ENCODE measurements at regions not wholly inside any gene's neighbourhood (a gene's known extent, or its start where the extent isn't known, plus 50 kb on each side); places are given as distances from the start of the nearest gene placed in this dataset.

- TF ChIP-seq YBX1 (IDR thresholded peaks at IDR 0.05) (no peak), RBM22 (IDR thresholded peaks at IDR 0.05; ENCODE audit: low read depth, low read length, poor library complexity, severe bottlenecking) (no peak), FOXA3 (CRISPR knock-in tag; conservative IDR thresholded peaks at IDR 0.05 in 1 of 2, IDR thresholded peaks at IDR 0.05 in 1 of 2) (no peak), ZNF431 (CRISPR knock-in tag; IDR thresholded peaks at IDR 0.05) (no peak), TCF7 (IDR thresholded peaks at IDR 0.05; ENCODE audit: borderline replicate concordance) (no peak), NCOA1 (IDR thresholded peaks at IDR 0.05; ENCODE audit: low read depth) (no peak), SPI1 (IDR thresholded peaks at IDR 0.05; ENCODE audit: borderline replicate concordance, low read depth, low read length) (no peak), ZNF232 (CRISPR knock-in tag; IDR thresholded peaks at IDR 0.05) (no peak), CBX2 (IDR thresholded peaks at IDR 0.05; ENCODE audit: insufficient read depth, low read length, poor library complexity, severe bottlenecking) (no peak), PURB (CRISPR knock-in tag; IDR thresholded peaks at IDR 0.05; ENCODE audit: low read depth) (no peak), STAT5B (CRISPR knock-in tag; IDR thresholded peaks at IDR 0.05) (no peak), CTCF (IDR thresholded peaks at IDR 0.05 in 2 of 3, conservative IDR thresholded peaks at IDR 0.05 in 1 of 3; ENCODE audit: insufficient read depth in 2 of 3, low read depth in 1 of 3, low read length in 3 of 3) (no peak), NFE2L1 (tag; IDR thresholded peaks at IDR 0.05; ENCODE audit: borderline replicate concordance, low read depth) (no peak)
- TF ChIP-seq, protein P1, sequence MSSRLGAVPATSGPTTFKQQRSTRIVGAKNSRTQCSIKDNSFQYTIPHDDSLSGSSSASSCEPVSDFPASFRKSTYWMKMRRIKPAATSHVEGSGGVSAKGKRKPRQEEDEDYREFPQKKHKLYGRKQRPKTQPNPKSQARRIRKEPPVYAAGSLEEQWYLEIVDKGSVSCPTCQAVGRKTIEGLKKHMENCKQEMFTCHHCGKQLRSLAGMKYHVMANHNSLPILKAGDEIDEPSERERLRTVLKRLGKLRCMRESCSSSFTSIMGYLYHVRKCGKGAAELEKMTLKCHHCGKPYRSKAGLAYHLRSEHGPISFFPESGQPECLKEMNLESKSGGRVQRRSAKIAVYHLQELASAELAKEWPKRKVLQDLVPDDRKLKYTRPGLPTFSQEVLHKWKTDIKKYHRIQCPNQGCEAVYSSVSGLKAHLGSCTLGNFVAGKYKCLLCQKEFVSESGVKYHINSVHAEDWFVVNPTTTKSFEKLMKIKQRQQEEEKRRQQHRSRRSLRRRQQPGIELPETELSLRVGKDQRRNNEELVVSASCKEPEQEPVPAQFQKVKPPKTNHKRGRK (tag; IDR thresholded peaks at IDR 0.05): no peak
Measured at GRCh38 chr19:14310055-14310454, 71.2 kb upstream of the ADGRE5 start.

All from K562 (cell line).